GM21737 (cell line): ENCODE measurements at regions not wholly inside any gene's neighbourhood (a gene's known extent, or its start where the extent isn't known, plus 50 kb on each side); places are given as distances from the start of the nearest gene placed in this dataset.

Experiments used
- ATAC-seq: cut with Tn5 transposase; IDR thresholded peaks from one replicate; pipeline ENCODE4 v1.9.1; 2021; ENCODE audit warnings: mild to moderate bottlenecking, moderate library complexity; ENCODE audit not compliant: unreplicated experiment

DNA sequence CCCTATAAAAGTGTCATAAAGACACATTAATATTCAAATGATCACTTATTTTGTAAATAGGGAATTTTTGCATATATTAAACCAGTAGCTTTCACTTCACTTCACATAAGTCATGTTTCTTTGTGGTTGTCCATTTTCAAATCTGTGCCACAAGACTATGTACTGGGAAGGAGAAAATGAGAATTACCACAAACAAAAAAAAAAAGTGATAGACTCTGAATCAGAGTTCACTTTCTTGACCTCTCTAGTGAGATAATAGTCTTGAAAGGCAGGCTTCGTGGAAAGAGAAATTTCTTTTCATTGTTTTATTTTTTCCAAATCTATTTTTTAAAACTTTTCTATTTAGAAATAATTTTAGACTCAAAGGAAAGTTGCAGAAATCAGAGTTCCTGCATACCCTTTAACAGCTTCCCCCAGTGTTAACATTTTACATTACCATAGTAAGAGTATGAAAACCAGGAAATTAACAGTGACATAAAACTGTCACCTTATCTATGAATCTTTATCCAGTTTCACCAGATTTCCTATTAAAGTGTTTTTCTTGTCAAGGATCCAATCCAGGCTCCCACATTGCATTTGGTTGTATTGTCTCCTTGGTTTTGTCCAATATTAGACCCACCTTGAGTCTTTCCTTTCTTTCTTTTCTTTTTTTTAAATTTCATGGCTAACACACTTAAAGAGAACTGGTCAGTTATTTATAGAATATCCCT is 215.4 kb upstream of the PGRMC2 start:
- no peak for ATAC-seq

DNA sequence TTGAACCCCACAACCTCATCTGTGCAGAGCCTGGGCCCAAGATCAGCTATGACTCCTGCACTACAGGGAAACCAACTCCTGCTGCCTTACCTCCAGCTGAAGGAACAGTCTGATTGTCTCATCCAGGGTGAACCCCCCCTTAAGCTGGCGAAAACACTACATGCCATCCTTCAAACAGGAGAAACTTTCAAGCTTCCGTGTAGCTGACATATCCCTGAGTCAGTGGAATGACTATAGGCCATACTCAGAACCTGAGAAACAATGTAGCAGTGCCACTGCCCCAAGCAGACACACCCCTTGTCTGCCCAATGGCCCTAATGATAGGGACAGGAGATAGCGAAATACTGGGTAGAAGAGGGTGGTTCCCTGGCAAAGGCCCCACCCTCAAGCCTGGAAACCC is 213.6 kb upstream of the PGRMC2 start:
- ATAC-seq, result no peak

DNA sequence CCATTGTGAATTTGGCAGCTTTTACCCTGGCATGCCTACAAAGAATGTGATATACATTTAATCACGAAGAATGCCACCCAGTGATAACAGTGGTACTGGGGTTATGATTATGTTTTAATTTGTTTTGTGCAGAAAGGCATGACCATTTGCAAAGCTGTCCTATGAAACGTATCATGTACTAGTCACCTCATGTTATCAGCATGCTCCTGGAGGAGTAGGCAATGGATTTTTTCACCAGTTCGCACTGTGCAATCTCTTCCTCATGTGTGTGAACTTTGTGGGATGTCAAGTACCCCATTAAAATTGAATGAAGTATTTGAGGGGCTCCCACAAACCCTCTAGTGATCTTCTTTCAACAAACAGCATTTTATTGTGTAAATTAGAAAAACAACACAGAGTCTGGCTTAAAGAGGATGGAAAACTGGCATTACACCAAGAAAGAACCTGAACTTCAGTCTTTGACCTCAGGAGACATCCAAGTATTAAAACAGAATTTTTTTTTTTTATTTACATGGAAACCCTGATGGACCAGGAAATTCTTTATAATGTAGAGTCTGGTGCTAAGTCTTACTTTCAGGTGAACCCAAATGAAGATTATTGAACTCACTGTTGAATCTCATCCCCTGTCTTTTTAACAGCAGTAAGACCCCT is 200.6 kb upstream of the PGRMC2 start:
- ATAC-seq, result no peak

DNA sequence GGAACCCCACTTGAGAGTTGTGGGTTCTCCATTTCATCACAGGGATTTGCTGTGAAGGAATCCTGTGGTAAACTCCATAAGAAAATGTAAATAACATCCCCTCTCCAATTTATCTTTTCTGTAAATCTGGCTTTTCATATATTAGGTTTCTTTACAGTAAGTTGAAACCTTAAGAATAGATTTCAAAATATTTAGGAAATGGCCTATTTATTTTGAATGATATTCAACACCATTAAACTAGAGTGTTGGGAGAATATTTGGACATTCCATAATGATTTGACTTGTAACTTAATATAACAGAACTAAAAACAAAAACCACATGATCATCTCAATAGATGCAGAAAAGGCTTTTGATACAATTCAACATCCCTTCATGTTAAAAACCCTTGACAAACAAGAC is 197.3 kb upstream of the PGRMC2 start:
- ATAC-seq, result no peak

DNA sequence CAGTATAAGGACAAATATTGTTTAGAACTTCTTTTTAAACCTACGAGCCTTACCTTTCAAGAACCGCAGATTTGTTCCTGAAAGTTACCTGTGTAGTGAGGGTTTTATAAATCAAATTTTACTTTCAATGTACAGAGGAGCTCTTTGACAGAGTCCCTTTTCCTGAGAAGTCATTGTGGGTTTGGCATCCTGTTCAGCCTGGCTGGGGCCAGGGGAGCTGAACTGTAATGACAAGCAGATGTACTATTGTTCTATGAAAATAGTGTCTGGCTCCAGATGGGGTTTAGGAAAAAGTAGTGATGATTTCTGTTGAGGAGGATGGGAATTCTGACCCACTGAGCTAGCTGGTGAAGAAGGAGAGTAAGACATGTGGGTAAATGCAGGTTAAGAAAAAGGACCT is 196.2 kb upstream of the PGRMC2 start:
- ATAC-seq, result no peak

DNA sequence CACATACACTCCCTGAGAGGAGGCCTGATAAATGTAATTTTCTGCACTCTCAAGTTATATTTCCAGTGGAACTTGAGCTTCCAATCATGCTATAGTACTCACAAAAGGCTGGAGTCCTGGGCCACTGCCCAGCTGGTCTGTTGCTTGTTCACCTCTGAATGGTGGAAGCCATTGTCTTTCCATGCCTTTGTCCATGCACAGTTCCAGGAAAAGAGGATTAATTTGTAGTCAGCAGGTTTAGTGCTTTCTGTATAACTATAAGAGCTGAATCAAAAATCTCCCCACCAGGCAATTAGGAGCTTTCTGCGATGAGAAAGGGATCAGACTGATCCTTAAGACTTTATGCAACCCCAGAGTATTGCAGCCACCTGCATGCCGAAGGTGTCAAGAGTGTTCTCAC is 195.4 kb upstream of the PGRMC2 start:
- ATAC-seq, result no peak

DNA sequence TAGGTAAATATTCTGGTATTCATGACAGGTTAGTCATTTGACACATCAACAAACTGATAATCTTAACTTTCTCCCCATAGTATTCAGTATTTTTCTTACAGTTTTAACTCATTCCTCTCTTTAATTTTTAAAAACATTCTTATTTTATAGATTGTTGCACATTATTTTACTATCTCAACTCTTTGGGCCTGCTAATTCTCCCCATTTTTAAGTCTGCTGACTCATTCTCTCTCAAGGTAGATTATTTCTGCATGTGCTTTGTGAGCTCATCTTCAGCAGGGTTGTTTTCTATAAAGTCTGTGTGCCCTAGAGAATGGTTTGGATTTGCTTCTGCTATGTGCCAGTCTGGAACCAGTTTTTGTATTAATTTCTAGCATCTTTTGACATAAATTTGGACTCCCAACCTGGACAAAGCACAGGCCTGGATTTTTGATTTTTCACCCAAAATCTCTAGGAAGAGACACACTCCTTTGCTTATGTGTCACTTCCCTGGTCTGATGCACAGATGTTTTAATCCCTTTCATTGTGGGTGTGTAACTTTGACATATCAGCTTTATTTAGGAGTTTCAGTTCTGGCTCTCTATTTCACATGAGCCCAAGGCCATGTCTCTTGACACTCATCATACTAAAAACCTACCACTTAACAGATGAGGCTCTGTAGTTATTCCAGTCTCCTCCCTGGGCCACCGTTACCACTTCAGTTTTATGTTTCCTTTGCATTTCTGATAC is 194.3 kb upstream of the PGRMC2 start:
- no peak for ATAC-seq

DNA sequence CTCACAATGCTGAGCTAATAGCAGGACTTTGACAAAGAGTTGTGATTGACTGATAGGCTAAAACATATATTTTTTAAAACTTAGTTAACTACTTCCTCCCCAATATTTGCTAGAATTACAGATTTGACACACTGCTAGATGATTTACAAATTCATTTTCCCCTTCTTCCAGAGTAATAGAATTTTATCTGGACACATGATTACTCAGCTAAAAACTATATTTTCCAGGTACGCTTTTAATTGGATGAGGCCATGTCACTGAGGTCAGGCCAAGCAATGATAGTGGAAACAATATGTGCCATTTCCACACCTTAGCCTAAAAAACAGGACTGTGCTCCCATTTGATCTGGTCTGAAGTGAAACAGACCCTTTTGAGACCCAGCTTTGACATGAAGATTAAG is 193.3 kb upstream of the PGRMC2 start:
- no peak for ATAC-seq

DNA sequence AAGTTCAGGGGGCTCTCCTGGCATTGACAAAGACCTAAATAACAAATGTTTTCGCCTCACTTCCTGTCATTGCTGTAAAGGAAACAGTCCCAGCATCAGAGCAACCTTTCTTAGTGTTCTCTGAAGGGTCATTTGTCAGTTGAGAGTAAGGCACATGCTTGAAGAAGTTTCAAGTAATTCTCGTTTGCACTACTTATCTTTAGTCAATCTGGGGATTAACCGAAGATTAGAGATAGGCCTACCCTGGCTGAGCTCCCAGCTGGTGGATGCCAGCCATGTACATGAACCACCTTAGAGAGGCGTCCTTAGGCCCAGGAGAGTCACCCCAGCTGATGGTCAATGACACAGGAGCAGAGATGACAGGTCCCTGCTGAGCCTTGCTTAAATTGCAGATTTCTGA is 189.9 kb upstream of the PGRMC2 start:
- ATAC-seq, result no peak

DNA sequence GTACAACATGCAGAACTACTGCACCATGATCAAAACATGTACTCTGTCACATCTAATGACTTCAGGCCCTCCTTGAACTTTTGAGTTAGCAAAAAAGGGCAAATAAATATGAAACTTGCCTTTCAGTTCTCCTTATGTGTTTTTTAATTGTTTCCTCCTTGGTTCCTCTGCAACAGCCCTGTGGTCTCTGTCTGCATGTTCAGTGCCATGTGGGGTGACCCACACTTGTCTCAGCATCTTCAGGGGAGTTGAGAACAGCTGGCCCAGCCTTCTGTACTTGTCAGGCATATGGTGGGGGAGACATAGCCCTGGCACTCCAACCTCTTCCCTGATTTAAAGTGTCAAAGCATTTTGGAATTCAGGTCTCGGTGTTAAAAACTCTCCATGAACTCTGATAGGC is 188.0 kb upstream of the PGRMC2 start:
- ATAC-seq, result no peak

DNA sequence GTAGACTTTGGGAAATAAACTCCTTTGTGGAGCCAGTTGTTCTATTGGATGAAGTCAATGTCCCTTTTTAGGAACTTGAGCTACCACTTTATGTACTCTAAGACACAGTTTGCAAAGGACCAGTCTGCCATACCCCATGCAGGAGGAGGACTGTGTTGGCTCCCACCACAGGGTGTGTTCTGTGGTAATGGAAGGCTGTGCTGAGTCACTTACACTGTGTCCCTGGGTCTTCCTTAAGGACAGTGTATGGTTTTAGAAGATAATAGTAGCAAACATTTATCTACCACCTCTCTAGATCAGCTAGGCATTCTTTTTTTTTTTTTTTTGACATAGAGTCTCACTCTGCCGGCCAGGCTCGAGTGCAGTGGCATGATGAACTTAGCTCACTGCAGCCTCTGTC is 184.0 kb upstream of the PGRMC2 start:
- no peak for ATAC-seq

DNA sequence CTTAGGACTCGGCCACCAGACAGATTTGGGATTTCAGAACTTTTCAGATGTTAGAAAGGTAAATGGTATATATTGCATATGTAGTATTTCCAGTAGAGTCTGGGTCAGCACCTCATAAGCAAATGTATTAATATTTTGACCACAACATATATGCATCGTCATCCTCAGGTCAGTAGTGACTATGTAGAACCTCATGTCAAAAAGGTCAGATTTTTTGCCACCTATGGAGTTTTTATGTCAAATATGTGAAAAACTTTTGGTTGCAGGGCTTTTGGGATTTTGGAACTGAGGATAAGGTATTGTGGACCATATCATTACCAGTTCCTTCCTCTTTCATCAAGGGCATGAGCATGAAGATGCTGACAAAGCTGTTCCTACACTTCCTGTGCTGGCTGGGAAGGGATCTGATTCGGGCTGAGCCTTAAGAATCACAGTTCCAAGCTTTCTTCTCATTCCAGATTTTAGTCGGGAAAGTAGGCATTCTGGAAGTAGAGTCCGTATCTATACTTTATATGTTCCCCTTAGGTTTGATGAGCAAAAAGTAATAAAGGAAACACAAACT is 183.0 kb upstream of the PGRMC2 start:
- no peak for ATAC-seq

DNA sequence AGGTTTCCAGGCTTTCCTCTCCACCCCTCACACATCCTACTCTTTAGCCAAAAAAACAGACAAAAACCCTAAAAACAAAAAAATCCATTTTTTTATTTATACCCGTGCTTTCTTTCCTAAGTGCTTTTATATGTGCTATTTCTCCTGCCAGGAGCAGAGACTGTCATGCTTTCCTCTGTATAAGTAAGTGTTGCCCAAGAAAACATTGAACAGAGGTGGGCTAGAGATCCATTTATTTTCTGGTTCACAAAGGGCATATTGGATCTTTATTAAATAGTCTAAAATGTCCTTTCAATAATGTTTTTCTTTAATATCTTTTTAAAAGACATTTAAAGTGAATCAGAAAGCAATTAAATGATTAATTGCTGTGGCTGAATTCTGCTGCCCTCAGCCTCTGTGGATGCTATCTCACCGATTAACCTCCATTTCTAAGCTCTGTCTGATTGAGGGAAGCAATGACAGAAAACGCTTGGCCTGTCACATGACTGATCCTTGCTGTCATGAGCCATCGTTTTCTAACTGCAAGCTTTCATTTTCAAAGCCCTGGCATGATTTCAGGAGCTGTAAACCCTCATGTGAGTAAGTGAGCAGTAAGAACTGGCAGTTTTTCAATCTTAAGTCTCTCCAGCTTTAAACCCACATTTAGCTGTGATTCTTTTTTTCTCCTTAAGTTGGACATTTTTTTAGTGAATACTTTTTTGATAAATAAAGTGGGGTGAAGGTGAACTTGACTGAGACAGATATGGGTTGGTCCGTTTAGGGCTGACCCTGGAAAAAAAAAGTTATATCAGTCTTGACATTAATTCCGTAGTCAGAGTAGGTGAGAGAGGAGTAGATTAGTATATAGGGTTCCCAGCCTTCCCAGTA is 180.7 kb upstream of the PGRMC2 start:
- ATAC-seq, result no peak

DNA sequence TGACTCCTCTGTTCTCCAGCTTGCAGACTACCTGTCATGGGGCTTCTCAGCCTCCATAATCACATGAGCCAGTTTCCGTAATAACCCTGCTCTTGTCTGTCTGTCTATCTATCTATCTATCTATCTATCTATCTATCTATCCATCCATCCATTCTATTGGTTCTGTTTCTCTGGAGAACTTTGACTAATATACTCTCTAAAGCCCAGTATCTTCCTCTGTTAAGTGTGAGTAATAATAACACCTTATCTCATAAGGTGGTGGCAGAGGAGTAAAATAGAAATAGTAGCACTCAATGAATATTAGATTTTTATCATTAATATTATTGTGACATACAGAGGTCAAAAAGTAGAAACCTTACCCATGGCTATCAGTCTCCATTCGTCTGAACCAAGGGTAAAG is 177.9 kb upstream of the PGRMC2 start:
- no peak for ATAC-seq

DNA sequence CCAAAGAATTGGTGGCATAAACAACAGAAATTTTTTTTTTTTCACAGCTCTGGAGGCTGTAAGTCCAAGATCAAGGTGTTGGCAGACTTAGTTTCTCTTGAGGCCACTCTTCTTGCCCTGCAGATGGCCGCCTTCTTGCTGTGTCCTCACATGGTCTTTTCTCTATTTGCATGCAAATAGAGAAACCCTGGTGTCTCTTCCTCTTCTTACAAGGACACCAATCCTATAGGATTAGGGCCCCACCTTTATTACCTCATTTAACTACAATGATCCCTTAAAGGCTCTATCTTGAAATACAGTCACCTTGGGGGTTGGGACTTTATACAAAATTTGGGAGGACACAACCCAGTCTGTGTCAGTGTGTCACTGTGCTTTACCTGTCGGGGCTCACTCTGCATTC is 175.4 kb upstream of the PGRMC2 start:
- ATAC-seq, result no peak

DNA sequence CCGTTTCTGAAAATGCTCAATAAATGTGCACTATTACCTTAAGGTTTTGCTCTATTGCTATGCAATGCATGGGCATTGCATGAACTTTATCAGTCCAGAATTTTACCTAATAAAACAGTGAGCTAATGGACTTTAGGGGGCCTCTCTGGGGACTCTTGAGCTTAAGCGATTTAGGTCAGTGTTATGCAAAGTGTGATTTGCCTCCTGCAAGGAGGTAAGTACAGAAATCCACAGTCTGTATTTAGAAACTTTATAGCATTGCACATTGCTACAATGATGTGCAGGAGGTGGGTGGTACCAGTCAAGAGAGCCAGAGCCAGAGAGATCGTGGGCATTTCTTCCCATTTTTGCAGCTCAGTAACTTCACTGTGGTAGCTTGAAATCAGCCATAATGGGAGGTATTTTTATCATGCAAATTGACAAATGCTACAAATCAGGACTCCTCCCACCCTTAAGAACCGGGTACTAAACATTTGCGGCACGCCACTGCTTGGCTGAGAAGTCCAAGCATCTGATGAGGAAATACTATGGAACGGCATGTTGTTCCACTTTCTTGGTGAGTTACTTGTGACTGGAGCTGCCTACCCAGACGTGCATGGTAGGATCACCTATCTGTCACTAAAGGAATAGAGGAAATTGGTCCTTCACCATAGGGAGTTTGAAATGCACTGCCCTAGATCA is 174.6 kb upstream of the PGRMC2 start:
- no peak for ATAC-seq

DNA sequence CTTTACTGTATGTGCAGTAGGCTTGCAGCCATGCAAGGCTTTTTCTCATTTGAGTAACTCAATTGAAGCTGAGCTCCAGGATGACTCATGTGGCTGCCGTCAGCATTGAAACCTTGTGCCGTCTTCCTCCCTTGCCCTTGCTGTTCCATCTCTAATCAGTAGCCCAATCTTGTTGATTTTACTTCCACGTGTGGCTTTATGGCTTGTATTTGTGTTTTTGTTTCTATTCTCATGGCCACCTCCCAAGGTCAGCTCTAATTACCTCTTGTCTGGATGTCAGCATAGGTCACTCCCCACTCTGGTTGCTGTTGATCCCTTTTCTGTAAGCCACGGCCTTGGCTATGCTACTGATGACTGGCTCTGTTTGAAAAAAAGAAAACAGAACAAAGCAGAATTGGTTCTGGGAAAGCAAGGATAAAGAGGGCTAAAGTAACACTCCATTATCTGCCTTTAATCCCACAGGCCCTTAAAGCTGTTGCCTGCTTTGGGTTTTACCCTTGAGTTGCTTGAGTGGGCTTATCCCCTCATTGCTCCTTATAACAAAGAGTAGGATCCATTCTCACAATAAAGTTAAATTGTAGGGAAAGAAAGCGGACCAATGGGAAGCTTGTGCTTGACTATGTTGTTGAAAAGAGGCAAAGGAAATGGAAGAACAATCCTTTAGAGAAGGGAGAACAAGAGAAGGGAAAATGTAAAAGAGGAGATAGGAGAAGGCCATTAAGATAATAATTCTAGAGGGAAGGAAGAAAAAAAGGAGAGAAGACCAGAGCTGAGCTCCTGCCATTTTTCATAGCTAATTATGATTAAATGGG is 173.9 kb upstream of the PGRMC2 start:
- no peak for ATAC-seq

DNA sequence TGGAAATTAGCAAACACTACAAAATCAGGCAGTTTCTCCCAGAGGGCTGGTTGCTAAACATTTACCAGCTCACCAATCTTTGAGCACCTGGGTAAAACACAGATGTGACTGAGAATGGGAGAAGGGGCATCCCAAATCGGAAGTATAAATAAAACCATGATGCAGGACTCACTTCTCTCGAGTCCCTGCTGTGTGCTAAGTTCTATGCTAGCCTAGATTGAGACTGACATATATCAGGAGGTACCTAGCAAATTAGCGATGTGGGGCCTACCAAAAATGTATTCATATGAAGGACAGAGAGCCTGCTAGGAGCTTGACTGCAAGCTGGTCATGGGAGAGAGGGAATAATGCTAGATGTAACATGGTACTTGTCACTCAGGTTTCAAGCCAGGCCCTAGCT is 171.9 kb upstream of the PGRMC2 start:
- no peak for ATAC-seq

DNA sequence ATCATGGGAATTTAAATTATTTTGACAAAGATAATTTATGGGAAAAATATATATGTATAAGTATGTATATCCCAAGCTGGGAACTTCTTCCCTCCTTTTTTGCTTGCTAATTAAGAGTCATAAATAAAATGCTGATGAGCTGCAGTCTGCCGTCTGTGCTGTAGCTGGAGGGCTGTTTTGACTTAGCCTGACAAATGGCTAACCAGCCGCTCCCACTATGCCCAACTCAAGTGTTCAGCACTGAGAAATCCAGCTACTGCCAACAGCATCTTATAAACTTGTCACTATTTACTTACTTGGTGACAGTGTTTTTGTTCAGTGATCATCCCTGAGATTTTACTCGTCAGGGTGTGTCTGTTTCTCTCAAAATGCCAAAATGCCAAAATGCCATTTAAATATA is 171.2 kb upstream of the PGRMC2 start:
- no peak for ATAC-seq

DNA sequence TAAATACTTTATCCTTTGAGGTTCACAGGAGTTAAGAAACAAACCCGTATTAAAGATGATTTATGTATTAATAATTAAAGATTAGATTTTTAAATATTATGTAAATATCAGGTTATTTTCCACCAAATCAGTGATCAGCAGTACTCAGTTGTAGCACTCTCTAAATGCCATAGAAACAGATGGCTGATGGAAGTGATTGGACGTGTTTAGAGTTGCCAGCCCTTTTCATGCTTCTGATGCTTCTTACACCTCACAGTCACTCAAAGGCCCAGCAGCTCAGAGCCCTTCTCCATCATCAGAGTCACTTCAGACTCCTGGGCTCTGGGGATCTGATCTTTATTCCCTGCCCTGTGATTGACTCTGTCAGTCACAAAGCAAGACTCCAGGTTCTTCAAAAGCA is 170.1 kb upstream of the PGRMC2 start:
- no peak for ATAC-seq
